Activated CD8-positive, alpha-beta memory T cell treated with anti-CD3 and anti-CD28 coated beads, Interleukin-2, amount 50 U/mL, for 1 hour (primary cell): ENCODE measurements at regions not wholly inside any gene's neighbourhood (a gene's known extent, or its start where the extent isn't known, plus 50 kb on each side); places are given as distances from the start of the nearest gene placed in this dataset.
"Not testable (repeated sequence)": the region's sequence is repeated elsewhere in the genome, so short reads cannot be mapped to it uniquely, and the experiment has no call there.

Experiments used
- DNase-seq: peaks from one replicate; pipeline ENCODE4 v3.0.0-alpha.2; 2020; ENCODE audit errors: extremely low read depth

- DNase-seq = no peak
These were observed 448.5 kb upstream of the RPS6KA3 start for GRCh38 chrX:20715176-20715575.

- no peak for DNase-seq
These were observed 446.1 kb upstream of the RPS6KA3 start for GRCh38 chrX:20712811-20713210.

- no peak for DNase-seq
These were observed 444.7 kb upstream of the RPS6KA3 start for GRCh38 chrX:20711366-20711765.

- DNase-seq = no peak
These were observed 426.4 kb upstream of the RPS6KA3 start for GRCh38 chrX:20693078-20693477.

- no peak for DNase-seq
These were observed 419.5 kb upstream of the RPS6KA3 start for GRCh38 chrX:20686256-20686655.

GRCh38 chrX:20685652-20686051 is 418.9 kb upstream of the RPS6KA3 start:
- no peak for DNase-seq

GRCh38 chrX:20681683-20682082 is 415.0 kb upstream of the RPS6KA3 start:
- DNase-seq = no peak

GRCh38 chrX:20680998-20681397 is 414.3 kb upstream of the RPS6KA3 start:
- DNase-seq = no peak

GRCh38 chrX:20672476-20672875 is 405.8 kb upstream of the RPS6KA3 start:
- DNase-seq = no peak

GRCh38 chrX:20671746-20672145 is 405.0 kb upstream of the RPS6KA3 start:
- not testable (repeated sequence) for DNase-seq

GRCh38 chrX:20670611-20671010 is 403.9 kb upstream of the RPS6KA3 start:
- DNase-seq = no peak

GRCh38 chrX:20668550-20668949 is 401.8 kb upstream of the RPS6KA3 start:
- DNase-seq = no peak

GRCh38 chrX:20666331-20666730 is 399.6 kb upstream of the RPS6KA3 start:
- DNase-seq = no peak

- DNase-seq = no peak
These were observed 398.8 kb upstream of the RPS6KA3 start for GRCh38 chrX:20665481-20665880.

- no peak for DNase-seq
These were observed 398.1 kb upstream of the RPS6KA3 start for GRCh38 chrX:20664774-20665173.

GRCh38 chrX:20664131-20664530 is 397.4 kb upstream of the RPS6KA3 start:
- DNase-seq = no peak

GRCh38 chrX:20663336-20663735 is 396.6 kb upstream of the RPS6KA3 start:
- no peak for DNase-seq

- no peak for DNase-seq
These were observed 390.0 kb upstream of the RPS6KA3 start for GRCh38 chrX:20656721-20657120.

GRCh38 chrX:20654596-20655106 is 387.9 kb upstream of the RPS6KA3 start:
- DNase-seq = no peak

- no peak for DNase-seq
These were observed 386.4 kb upstream of the RPS6KA3 start for GRCh38 chrX:20653070-20653469.

- no peak for DNase-seq
These were observed 375.2 kb upstream of the RPS6KA3 start for GRCh38 chrX:20641954-20642353.

GRCh38 chrX:20639115-20639514 is 372.4 kb upstream of the RPS6KA3 start:
- DNase-seq = no peak

GRCh38 chrX:20637351-20637750 is 370.6 kb upstream of the RPS6KA3 start:
- DNase-seq = no peak

GRCh38 chrX:20633451-20633850 is 366.7 kb upstream of the RPS6KA3 start:
- no peak for DNase-seq

GRCh38 chrX:20623448-20623847 is 356.7 kb upstream of the RPS6KA3 start:
- no peak for DNase-seq
